Activated naive CD4-positive, alpha-beta T cell treated with anti-CD3 and anti-CD28 coated beads, Interleukin-2, amount 50 U/mL, for 72 hours (primary cell): ENCODE measurements at regions not wholly inside any gene's neighbourhood (a gene's known extent, or its start where the extent isn't known, plus 50 kb on each side); places are given as distances from the start of the nearest gene placed in this dataset.

Source experiments
- ATAC-seq, 2 donors: fragments of 150-1000 bp; cut with Tn5 transposase; 2 replicates each; pipeline ENCODE4 v1.10.0; 2021; ENCODE audit warnings: mild to moderate bottlenecking in 2 of 2, moderate library complexity in 2 of 2
- DNase-seq, 2 donors: peaks; one replicate each; pipeline ENCODE4 v3.0.0; 2021 to 2022; ENCODE audit warnings: low spot score in 2 of 2
- H3K27ac Mint-ChIP-seq, 2 donors: one replicate each; pipeline ENCODE4 v1.8.0; 2022; ENCODE audit warnings: mild to moderate bottlenecking in 2 of 2, mixed read lengths in 2 of 2
- H3K36me3 Mint-ChIP-seq, 2 donors: one replicate each; pipeline ENCODE4 v1.8.0; 2022; ENCODE audit warnings: mixed read lengths in 2 of 2
- H3K9me3 Mint-ChIP-seq, 2 donors: one replicate each; pipeline ENCODE4 v1.8.0; 2022; ENCODE audit warnings: mixed read lengths in 2 of 2

- H3K36me3 Mint-ChIP-seq, result no peaks in the 10 kb centered on the region
- H3K27ac Mint-ChIP-seq, result peak overlapping the region in 1 of 2 donors; percentile 3
- H3K9me3 Mint-ChIP-seq, result peaks cover 0 to 8% of the 10 kb centered on the region in 2 donors
- DNase-seq (no peak), ATAC-seq (peak; percentile 64 to 89)
These were observed 292.5 kb downstream of the TTLL7 start for GRCh38 chr1:83706354-83706938.

- no peak for ATAC-seq
- no peaks in the 10 kb centered on the region for H3K36me3 Mint-ChIP-seq
- DNase-seq, result no peak
- peaks cover 0 to 8% of the 10 kb centered on the region in 2 donors for H3K9me3 Mint-ChIP-seq
- H3K27ac Mint-ChIP-seq, result no peak overlapping the region
These were observed 293.8 kb downstream of the TTLL7 start for GRCh38 chr1:83705091-83705490.

- peaks cover 0 to 3% of the 10 kb centered on the region in 2 donors for H3K36me3 Mint-ChIP-seq
- ATAC-seq, result no peak
- H3K27ac Mint-ChIP-seq, result no peak overlapping the region
These were observed 294.6 kb downstream of the TTLL7 start for GRCh38 chr1:83704350-83704749.

GRCh38 chr1:83702356-83702755, 296.6 kb downstream of the TTLL7 start:
- DNase-seq, result no peak
- Mint-ChIP-seq H3K27ac (no peak overlapping the region), H3K9me3 (peaks cover 4 to 13% of the 10 kb centered on the region in 2 donors), H3K36me3 (peaks cover 0 to 11% of the 10 kb centered on the region in 2 donors)
- peak in 1 of 2 donors; percentile 54 for ATAC-seq

More at GRCh38 chr1:83704350-83704749, 294.6 kb downstream of the TTLL7 start:
- H3K9me3 Mint-ChIP-seq, result peaks cover 2 to 10% of the 10 kb centered on the region in 2 donors
- no peak for DNase-seq

- ATAC-seq (peak in 1 of 2 donors; percentile 28), DNase-seq (no peak)
- peaks cover 0 to 11% of the 10 kb centered on the region in 2 donors for H3K36me3 Mint-ChIP-seq
- peaks cover 4 to 13% of the 10 kb centered on the region in 2 donors for H3K9me3 Mint-ChIP-seq
- H3K27ac Mint-ChIP-seq, result no peak overlapping the region
These were observed 297.6 kb downstream of the TTLL7 start for GRCh38 chr1:83701355-83701754.

- no peak for DNase-seq
- H3K27ac Mint-ChIP-seq, result no peak overlapping the region
- H3K36me3 Mint-ChIP-seq, result peaks cover 0 to 11% of the 10 kb centered on the region in 2 donors
- ATAC-seq, result no peak
- H3K9me3 Mint-ChIP-seq, result peaks cover 4 to 5% of the 10 kb centered on the region in 2 donors
These were observed 300.3 kb downstream of the TTLL7 start for GRCh38 chr1:83698644-83699043.

- Mint-ChIP-seq H3K9me3 (peaks cover 4 to 5% of the 10 kb centered on the region in 2 donors), H3K36me3 (peaks cover 0 to 11% of the 10 kb centered on the region in 2 donors), H3K27ac (no peak overlapping the region)
- ATAC-seq, result no peak
- DNase-seq, result no peak
These were observed 301.0 kb downstream of the TTLL7 start for GRCh38 chr1:83697961-83698360.

- no peak overlapping the region for H3K27ac Mint-ChIP-seq
- no peak for ATAC-seq
These were observed 301.7 kb downstream of the TTLL7 start for GRCh38 chr1:83697220-83697619.

GRCh38 chr1:83694449-83694848, 304.5 kb downstream of the TTLL7 start:
- H3K36me3 Mint-ChIP-seq, result peaks cover 9 to 20% of the 10 kb centered on the region in 2 donors
- no peak for ATAC-seq
- H3K9me3 Mint-ChIP-seq, result peaks cover 9 to 12% of the 10 kb centered on the region in 2 donors
- DNase-seq, result no peak
- no peak overlapping the region for H3K27ac Mint-ChIP-seq

More at GRCh38 chr1:83697220-83697619, 301.7 kb downstream of the TTLL7 start:
- no peak for DNase-seq
- Mint-ChIP-seq H3K36me3 (peaks cover 0 to 11% of the 10 kb centered on the region in 2 donors), H3K9me3 (peaks cover 4 to 5% of the 10 kb centered on the region in 2 donors)

GRCh38 chr1:83693427-83694126, 305.4 kb downstream of the TTLL7 start:
- Mint-ChIP-seq H3K36me3 (peaks cover 17 to 20% of the 10 kb centered on the region in 2 donors), H3K9me3 (peaks cover 12 to 15% of the 10 kb centered on the region in 2 donors), H3K27ac (peak overlapping the region in 1 of 2 donors; percentile 52)
- DNase-seq (no peak), ATAC-seq (no peak)

GRCh38 chr1:83692524-83693381, 306.2 kb downstream of the TTLL7 start:
- peaks cover 24 to 28% of the 10 kb centered on the region in 2 donors for H3K36me3 Mint-ChIP-seq
- peaks cover 14 to 23% of the 10 kb centered on the region in 2 donors for H3K9me3 Mint-ChIP-seq
- peak; percentile 72 to 84 for ATAC-seq
- H3K27ac Mint-ChIP-seq, result peak overlapping the region; percentile 52
- peak in 1 of 2 donors; percentile 15 for DNase-seq

- Mint-ChIP-seq H3K36me3 (peaks cover 31 to 35% of the 10 kb centered on the region in 2 donors), H3K9me3 (peaks cover 21 to 31% of the 10 kb centered on the region in 2 donors), H3K27ac (peak overlapping the region in 1 of 2 donors; percentile 52)
- ATAC-seq (no peak), DNase-seq (no peak)
These were observed 306.9 kb downstream of the TTLL7 start for GRCh38 chr1:83691953-83692500.

- Mint-ChIP-seq H3K27ac (no peak overlapping the region), H3K9me3 (peaks cover 21 to 35% of the 10 kb centered on the region in 2 donors), H3K36me3 (peaks cover 31 to 36% of the 10 kb centered on the region in 2 donors)
- ATAC-seq, result no peak
- DNase-seq, result no peak
These were observed 308.7 kb downstream of the TTLL7 start for GRCh38 chr1:83689921-83690868.

GRCh38 chr1:83682132-83682531, 316.8 kb downstream of the TTLL7 start:
- H3K27ac Mint-ChIP-seq, result no peak overlapping the region
- no peak for DNase-seq
- H3K36me3 Mint-ChIP-seq, result peaks cover under 1 to 2% of the 10 kb centered on the region in 2 donors
- no peak for ATAC-seq
- H3K9me3 Mint-ChIP-seq, result peaks cover under 1 to 5% of the 10 kb centered on the region in 2 donors

- Mint-ChIP-seq H3K36me3 (peaks cover 0 to 5% of the 10 kb centered on the region in 2 donors), H3K9me3 (peaks cover 0 to 9% of the 10 kb centered on the region in 2 donors), H3K27ac (no peak overlapping the region)
- DNase-seq (no peak), ATAC-seq (peak in 1 of 2 donors; percentile 16)
These were observed 322.8 kb downstream of the TTLL7 start for GRCh38 chr1:83676106-83676505.
